GM23338 (cell line): ENCODE measurements at regions not wholly inside any gene's neighbourhood (a gene's known extent, or its start where the extent isn't known, plus 50 kb on each side); places are given as distances from the start of the nearest gene placed in this dataset.

ENCODE experiments used
- ATAC-seq: fragments of 200-7000 bp; cut with Tn5 transposase; 3 replicates; pipeline ENCODE4 v1.9.1; 2020
- DNase-seq: peaks from one replicate; pipeline ENCODE4 v3.0.0-alpha.2; 2015; ENCODE audit warnings: low spot score
- H2AFZ ChIP-seq: fragments of 200-600 bp; sonication (generic); 2 replicates; pipeline ENCODE4 v1.8.0; 2016; ENCODE audit warnings: antibody characterized with exemption, mild to moderate bottlenecking, moderate library complexity
- H3F3A ChIP-seq: fragments of 200-600 bp; sonication (generic); replicated peaks from 2 replicates; pipeline ENCODE4 v1.8.0; 2017; ENCODE audit warnings: antibody characterized with exemption, mixed run types, low read depth
- H3K27ac ChIP-seq: fragments of 200-600 bp; sonication (generic); 2 replicates; pipeline ENCODE4 v1.6.1; 2016; ENCODE audit warnings: low read depth
- H3K27me3 ChIP-seq: fragments of 200-600 bp; sonication (generic); 2 replicates; pipeline ENCODE4 v1.8.0; 2016; ENCODE audit warnings: mild to moderate bottlenecking, mixed run types, moderate library complexity; ENCODE audit not compliant: insufficient read depth
- H3K36me3 ChIP-seq: fragments of 200-600 bp; sonication (generic); 2 replicates; pipeline ENCODE4 v1.8.0; 2016; ENCODE audit warnings: mild to moderate bottlenecking; ENCODE audit not compliant: insufficient read depth
- H3K4me1 ChIP-seq: fragments of 200-600 bp; sonication (generic); 2 replicates; pipeline ENCODE4 v1.8.0; 2016; ENCODE audit warnings: mild to moderate bottlenecking, moderate library complexity; ENCODE audit not compliant: insufficient read depth
- H3K4me2 ChIP-seq: fragments of 200-600 bp; sonication (generic); 2 replicates; pipeline ENCODE4 v1.7.1; 2017; ENCODE audit warnings: mixed run types
- H3K4me3 ChIP-seq: fragments of 200-600 bp; sonication (generic); 2 replicates; pipeline ENCODE4 v1.6.1; 2016; ENCODE audit warnings: mixed run types
- H3K79me2 ChIP-seq: fragments of 200-600 bp; sonication (generic); replicated peaks from 2 replicates; pipeline ENCODE4 v1.8.0; 2017; ENCODE audit warnings: mild to moderate bottlenecking; ENCODE audit not compliant: insufficient read depth
- H3K9me2 ChIP-seq: fragments of 200-600 bp; sonication (generic); 2 replicates; pipeline ENCODE4 v1.8.0; 2017; ENCODE audit not compliant: insufficient read depth
- H4K20me1 ChIP-seq: fragments of 200-600 bp; sonication (generic); replicated peaks from 2 replicates; pipeline ENCODE4 v1.8.0; 2017; ENCODE audit warnings: mild to moderate bottlenecking; ENCODE audit not compliant: insufficient read depth
- H3K27ac Mint-ChIP-seq: 2 replicates; pipeline ENCODE4 v1.8.0; 2020; ENCODE audit warnings: inconsistent platforms, mild to moderate bottlenecking, moderate library complexity, mixed read lengths
- H3K27me3 Mint-ChIP-seq: 3 replicates; pipeline ENCODE4 v1.8.0; 2022; ENCODE audit warnings: low read depth, mild to moderate bottlenecking, moderate library complexity, mixed read lengths, inconsistent platforms; ENCODE audit not compliant: insufficient read depth, poor library complexity
- H3K36me3 Mint-ChIP-seq: 3 replicates; pipeline ENCODE4 v1.8.0; 2021; ENCODE audit warnings: low read depth, mild to moderate bottlenecking, inconsistent platforms, moderate library complexity, mixed read lengths
- H3K4me1 Mint-ChIP-seq: 3 replicates; pipeline ENCODE4 v1.8.0; 2020; ENCODE audit warnings: mild to moderate bottlenecking, inconsistent platforms, mixed read lengths
- H3K4me3 Mint-ChIP-seq: 3 replicates; pipeline ENCODE4 v1.8.0; 2021; ENCODE audit warnings: moderate library complexity, mild to moderate bottlenecking, inconsistent platforms, mixed read lengths
- H3K9me3 Mint-ChIP-seq: 3 replicates; pipeline ENCODE4 v1.8.0; 2020; ENCODE audit warnings: moderate library complexity, mild to moderate bottlenecking, inconsistent platforms, mixed read lengths
- CREB1 ChIP-seq: fragments of 250-450 bp; sonication (Bioruptor Pico); IDR thresholded peaks from 2 replicates; pipeline ENCODE4 v1.5.0; 2020; ENCODE audit warnings: low read depth, mild to moderate bottlenecking, moderate library complexity
- EZH2 ChIP-seq: fragments of 200-600 bp; sonication (generic); IDR thresholded peaks from one replicate; pipeline ENCODE4 v1.8.0; 2017; ENCODE audit warnings: antibody characterized with exemption, mild to moderate bottlenecking, low read depth; ENCODE audit not compliant: unreplicated experiment
- EZH2phosphoT487 ChIP-seq: fragments of 200-600 bp; sonication (generic); IDR thresholded peaks from one replicate; pipeline ENCODE4 v1.8.1; 2018; ENCODE audit warnings: antibody characterized with exemption; ENCODE audit not compliant: unreplicated experiment
- JUNB ChIP-seq: IDR thresholded peaks from one replicate; pipeline ENCODE4 v1.6.1; 2016; ENCODE audit warnings: antibody characterized with exemption; ENCODE audit not compliant: unreplicated experiment
- NANOG ChIP-seq: IDR thresholded peaks from 2 replicates; pipeline ENCODE4 v1.6.1; 2016; ENCODE audit warnings: antibody characterized with exemption, borderline replicate concordance
- POLR2AphosphoS5 ChIP-seq: IDR thresholded peaks from 2 replicates; pipeline ENCODE4 v1.6.1; 2016; ENCODE audit warnings: antibody characterized with exemption, low read depth
- REST ChIP-seq: IDR thresholded peaks from one replicate; pipeline ENCODE4 v1.6.1; 2018; ENCODE audit warnings: antibody characterized with exemption; ENCODE audit not compliant: unreplicated experiment
- STAT1 ChIP-seq: IDR thresholded peaks from one replicate; pipeline ENCODE4 v1.6.1; 2016; ENCODE audit warnings: antibody characterized with exemption; ENCODE audit not compliant: unreplicated experiment
- ZNF114 ChIP-seq: fragments of 250-450 bp; sonication (Bioruptor Pico); IDR thresholded peaks from 2 replicates; pipeline ENCODE4 v1.5.0; 2020; ENCODE audit warnings: mild to moderate bottlenecking, moderate library complexity
- ZNF331 ChIP-seq: fragments of 250-450 bp; sonication (Bioruptor Pico); IDR thresholded peaks from 2 replicates; pipeline ENCODE4 v1.5.0; 2020; ENCODE audit warnings: low read depth, mild to moderate bottlenecking, moderate library complexity
- ZNF462 ChIP-seq: fragments of 250-450 bp; sonication (Bioruptor Pico); IDR thresholded peaks from 2 replicates; pipeline ENCODE4 v1.5.0; 2020; ENCODE audit warnings: mild to moderate bottlenecking, moderate library complexity
- TF ChIP-seq, protein P1 (sequence below): IDR thresholded peaks from 2 replicates; pipeline ENCODE4 v1.6.1; 2016; ENCODE audit warnings: antibody characterized with exemption
- TF ChIP-seq, protein P2 (sequence below), 2 experiments: fragments of 200-600 bp in 1 of 2; sonication (generic) in 1 of 2; conservative IDR thresholded peaks; 2 replicates each; pipeline versions ENCODE4 v1.5.1 to v1.6.1; 2016 to 2017; ENCODE audit warnings: antibody characterized with exemption in 2 of 2, low read depth in 2 of 2, mild to moderate bottlenecking in 2 of 2, moderate library complexity in 1 of 2

- Mint-ChIP-seq H3K4me3 (no peak overlapping the region), H3K36me3 (peaks cover 5% of the 10 kb centered on the region; the same call in 2 of the 3 replicates), H3K4me1 (peaks cover 5% of the 10 kb centered on the region; the same call in 2 of the 3 replicates), H3K9me3 (peaks cover 19% of the 10 kb centered on the region), H3K27me3 (no peaks in the 10 kb centered on the region), H3K27ac (no peak overlapping the region)
- Histone ChIP-seq H3K4me1 (no peaks in the 10 kb centered on the region), H3K36me3 (no peaks in the 10 kb centered on the region), H3K4me2 (no peak overlapping the region), H4K20me1 (no peaks in the 10 kb centered on the region), H3K27me3 (no peaks in the 10 kb centered on the region), H3K27ac (no peak overlapping the region), H2AFZ (no peak overlapping the region), H3F3A (no peaks in the 10 kb centered on the region), H3K4me3 (no peak overlapping the region), H3K9me2 (peaks cover 6% of the 10 kb centered on the region; the same call in 1 of the 2 replicates), H3K79me2 (no peaks in the 10 kb centered on the region)
- TF ChIP-seq STAT1 (no peak), JUNB (no peak), CREB1 (CRISPR knock-in tag) (no peak), ZNF462 (CRISPR knock-in tag) (no peak), EZH2 (no peak), EZH2phosphoT487 (no peak), POLR2AphosphoS5 (no peak), REST (no peak), NANOG (no peak), ZNF114 (CRISPR knock-in tag) (no peak), ZNF331 (CRISPR knock-in tag) (no peak)
- TF ChIP-seq, protein P1, sequence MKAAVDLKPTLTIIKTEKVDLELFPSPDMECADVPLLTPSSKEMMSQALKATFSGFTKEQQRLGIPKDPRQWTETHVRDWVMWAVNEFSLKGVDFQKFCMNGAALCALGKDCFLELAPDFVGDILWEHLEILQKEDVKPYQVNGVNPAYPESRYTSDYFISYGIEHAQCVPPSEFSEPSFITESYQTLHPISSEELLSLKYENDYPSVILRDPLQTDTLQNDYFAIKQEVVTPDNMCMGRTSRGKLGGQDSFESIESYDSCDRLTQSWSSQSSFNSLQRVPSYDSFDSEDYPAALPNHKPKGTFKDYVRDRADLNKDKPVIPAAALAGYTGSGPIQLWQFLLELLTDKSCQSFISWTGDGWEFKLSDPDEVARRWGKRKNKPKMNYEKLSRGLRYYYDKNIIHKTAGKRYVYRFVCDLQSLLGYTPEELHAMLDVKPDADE, result no peak
- TF ChIP-seq, protein P2, sequence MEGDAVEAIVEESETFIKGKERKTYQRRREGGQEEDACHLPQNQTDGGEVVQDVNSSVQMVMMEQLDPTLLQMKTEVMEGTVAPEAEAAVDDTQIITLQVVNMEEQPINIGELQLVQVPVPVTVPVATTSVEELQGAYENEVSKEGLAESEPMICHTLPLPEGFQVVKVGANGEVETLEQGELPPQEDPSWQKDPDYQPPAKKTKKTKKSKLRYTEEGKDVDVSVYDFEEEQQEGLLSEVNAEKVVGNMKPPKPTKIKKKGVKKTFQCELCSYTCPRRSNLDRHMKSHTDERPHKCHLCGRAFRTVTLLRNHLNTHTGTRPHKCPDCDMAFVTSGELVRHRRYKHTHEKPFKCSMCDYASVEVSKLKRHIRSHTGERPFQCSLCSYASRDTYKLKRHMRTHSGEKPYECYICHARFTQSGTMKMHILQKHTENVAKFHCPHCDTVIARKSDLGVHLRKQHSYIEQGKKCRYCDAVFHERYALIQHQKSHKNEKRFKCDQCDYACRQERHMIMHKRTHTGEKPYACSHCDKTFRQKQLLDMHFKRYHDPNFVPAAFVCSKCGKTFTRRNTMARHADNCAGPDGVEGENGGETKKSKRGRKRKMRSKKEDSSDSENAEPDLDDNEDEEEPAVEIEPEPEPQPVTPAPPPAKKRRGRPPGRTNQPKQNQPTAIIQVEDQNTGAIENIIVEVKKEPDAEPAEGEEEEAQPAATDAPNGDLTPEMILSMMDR (conservative IDR thresholded peaks at IDR 0.05; ENCODE audit: low read depth in 2 of 2), result no peak
- ATAC-seq, result no peak
- DNase-seq, result no peak
Measured at GRCh38 chr13:47230155-47230554, 333.3 kb upstream of the HTR2A start.
